Activated T-cell treated with anti-CD3 and anti-CD28 coated beads for 48 hours (primary cell): ENCODE measurements at regions not wholly inside any gene's neighbourhood (a gene's known extent, or its start where the extent isn't known, plus 50 kb on each side); places are given as distances from the start of the nearest gene placed in this dataset.

Source experiments
- DNase-seq: peaks from one replicate; pipeline ENCODE4 v3.0.0-alpha.2; 2020; ENCODE audit warnings: low read depth

DNA sequence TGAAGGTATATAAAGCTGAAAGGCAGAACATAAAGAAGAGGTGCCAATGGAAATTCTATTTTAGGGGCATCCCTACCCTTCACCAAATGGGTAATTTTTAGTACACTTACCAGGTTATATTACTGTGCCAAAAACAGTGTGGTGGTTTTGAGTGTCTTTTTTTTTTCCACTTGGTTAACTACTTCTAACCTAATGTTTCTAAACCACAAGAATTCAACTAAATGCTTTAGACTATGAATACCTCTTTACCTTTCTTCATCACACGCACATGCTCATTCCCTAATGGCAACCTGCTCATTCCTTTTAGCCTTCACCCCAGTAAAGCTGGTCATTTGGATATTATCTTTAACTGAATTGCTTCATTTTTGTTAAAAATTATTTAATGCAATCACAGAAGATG, 215.6 kb downstream of the PIK3R1 start:
- DNase-seq = no peak

DNA sequence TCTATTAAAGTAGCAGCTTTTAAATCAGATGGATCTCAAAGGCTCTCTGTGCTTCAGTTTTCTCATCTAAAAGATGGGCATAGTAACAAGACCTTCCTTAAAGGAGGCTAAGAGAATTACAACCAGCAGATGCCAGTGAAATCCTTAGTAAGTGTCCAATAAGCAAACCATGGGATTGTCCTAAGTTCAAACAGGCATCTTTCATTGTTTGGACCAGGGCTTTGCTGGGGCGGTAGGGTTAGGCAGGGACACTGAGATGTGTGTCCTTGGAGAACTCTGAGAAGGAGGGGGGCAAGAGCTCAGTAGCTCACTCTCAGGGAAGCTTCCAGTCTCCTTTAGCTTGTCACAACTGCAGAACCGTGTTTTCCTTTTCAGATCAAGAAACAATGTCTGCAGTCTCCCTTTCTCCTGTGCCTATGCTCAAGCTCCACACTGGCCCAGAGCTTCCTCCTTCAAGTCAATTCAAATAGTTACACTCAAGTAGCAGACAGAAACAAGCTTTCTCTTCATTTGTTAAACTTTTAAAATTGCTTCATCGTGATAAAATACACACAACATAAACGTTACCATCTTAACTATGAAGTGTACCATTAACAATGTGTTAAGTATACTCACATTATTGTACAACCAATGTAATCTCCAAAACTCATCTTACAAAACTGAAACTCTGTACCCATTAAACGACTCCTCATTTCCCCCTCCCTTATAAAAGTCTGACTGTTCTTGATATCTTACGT, 216.2 kb downstream of the PIK3R1 start:
- DNase-seq = no peak

DNA sequence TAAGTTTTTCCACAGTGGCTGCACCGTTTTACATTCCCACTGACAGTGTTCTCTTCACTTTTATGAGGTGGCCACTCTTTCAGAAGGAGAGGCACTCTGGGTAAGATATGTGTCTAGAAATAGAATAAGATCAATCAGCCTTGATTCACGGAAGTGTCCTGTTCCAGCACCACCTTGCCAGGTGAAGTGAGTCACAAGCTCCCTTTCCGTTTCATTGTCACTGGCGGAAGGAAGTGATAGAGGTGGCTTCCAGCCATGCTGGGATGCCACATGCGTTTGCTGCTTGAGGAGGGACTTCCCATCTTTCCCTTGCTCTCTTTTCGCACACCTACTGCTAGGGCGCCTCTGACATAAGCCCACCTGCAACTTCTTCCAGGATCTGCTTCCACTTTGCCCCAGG, 217.1 kb downstream of the PIK3R1 start:
- DNase-seq = no peak

DNA sequence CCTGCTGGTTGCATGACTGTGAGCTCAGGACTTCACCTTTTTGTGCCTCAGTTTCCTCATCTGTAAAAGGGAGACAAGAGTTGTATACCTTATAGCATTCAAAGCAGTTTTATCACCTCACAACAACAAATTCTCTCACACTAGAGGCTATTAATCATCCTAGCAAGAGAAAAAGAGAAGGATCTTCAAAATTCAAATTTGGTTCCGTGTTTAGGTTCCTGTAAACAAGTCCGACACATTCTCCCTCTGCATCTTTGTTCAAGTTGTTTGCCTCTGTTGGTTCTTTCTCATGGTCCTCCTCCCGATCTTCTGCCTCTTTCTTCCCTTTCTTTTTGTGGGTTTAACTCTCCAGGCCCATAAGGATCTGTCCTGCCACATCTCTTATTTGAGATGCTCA, 218.0 kb downstream of the PIK3R1 start:
- DNase-seq = no peak

DNA sequence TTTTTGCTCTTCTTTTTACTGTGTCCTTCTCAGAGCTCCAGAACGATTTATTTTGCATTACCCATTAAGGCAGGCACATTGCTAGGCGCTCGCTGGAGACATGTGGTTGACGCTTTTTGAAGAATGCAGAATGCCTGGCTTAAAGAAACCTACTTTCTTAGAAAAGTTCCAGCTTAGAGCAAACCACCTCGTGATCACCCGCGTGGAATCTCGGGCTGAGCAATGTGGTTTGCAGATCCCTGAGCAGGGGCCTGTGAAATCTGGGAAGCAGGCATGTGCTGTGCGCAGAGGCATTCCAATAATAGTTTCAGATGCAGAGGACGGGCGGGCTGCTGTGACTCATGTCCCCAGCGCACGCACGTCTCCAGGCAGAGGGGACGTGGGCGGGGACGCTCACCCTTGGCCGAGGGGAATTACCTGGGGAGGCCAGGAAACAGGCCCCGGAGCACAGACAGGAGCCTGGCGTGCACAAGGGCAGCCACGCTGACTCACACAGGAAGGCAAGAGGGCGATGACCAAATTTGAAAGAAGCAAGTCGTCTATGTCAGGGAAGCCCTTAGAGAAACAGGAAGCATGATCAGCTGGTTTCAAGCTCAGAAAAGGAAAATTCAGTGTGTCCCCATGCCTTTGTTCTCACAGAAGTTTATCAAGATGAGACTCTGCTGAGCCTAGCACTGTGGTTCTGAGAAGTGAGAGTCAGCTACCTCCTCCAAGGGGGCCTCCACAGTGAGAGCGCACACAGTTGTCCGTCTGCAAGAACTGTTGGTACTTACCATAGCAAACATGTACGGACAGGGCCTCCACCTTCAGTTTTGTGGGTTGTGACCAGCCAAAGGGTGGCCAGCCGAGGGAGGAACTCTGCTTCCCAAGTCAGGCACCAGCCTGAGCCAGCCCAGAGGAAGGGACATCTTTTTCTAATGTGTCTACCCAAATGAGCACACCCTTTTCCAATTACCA, 218.6 kb downstream of the PIK3R1 start:
- DNase-seq = peak; percentile 90

DNA sequence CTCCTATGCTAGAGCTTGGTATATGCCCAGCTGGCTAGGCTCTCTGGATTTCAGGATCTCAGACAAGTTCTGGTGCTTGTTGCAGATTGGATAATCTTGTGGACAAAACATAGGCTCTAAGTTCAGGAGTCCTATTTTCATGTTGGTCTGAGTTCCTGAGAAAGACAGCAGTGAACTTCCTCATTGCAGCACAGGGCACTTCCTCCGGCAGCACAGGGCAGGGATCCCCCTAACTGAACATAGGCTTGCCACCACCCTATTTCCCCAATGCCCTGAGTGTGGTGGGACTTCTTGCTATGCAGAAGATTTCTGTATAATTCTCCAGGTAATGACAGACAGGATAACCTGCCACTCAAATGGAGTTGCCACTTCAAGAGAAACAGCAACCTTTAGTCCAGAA, 220.1 kb downstream of the PIK3R1 start:
- no peak for DNase-seq

DNA sequence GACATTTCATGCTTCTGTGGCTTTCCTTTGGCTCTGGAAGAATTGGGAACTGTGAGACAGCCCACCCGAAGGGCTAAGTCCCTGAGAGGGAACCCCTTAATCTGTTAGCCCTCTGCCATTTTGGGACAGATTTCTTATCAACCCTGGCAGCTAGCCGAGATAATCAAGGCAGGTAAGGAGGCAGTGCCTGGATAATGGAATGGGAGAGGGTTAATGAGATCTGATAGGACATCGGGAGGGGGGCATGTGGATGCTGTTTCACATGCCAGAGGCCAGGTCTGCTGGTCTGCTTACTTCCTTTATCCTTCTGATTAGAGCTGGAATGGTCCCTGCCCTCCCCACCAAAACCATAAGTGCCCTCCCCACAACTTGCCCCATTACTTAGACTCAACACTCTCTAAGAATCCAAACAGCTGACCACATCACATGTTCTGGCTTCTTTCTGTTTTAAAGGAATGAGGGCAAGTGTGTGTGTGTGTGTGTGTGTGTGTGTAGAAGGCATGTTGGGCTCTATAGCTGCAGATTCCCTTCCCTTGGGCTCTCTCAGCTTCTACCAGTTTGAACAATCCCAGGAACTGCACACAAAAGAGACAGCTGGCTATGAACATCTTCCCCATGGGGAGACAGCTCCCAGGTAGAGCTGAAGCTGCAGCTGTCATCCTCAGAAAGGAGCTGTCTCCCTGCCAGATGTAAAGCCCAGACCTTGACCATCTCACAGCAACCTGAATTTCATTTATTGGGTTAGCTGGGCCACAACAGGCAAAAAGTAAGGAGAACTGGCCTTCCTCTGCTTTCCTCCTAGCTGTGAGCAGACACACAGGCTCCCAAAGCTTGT, 221.3 kb downstream of the PIK3R1 start:
- DNase-seq = no peak

DNA sequence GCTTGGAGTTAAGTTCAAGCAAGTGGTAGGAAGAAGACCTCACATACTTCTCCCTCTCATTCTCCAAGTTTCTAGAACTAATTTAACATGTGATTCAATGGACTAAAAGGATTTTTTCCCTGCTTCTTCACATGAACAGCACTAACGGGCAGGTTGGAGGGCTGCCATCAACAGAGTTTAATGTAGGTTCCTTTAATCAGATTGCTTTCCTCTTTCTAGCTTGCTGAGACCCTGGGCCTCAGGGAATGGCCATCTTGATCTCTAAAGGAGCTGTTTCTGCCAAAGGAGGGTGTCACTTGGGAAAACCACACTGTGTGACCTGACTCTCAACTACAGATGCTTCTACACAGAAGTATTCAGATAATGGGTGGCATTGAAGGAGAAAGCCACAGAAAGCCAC, 223.3 kb downstream of the PIK3R1 start:
- DNase-seq = no peak

DNA sequence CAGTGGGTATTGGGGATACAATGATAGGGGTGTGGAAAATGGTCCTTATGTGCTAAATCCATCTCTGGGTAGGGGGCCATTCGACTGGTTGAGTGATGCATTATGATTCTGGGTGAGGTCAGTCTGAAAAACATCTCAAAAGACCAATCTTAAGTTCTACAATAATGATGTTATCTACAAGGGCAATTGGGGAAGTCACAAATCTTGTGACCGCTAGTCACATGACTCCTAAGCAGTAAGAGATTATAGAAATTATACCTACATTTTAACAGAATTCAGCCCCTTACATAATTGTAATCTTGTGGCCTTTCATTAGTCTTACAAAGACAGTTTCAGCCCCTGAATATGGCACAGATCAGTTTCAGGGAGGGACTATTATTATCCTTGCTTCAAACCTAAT, 224.7 kb downstream of the PIK3R1 start:
- no peak for DNase-seq

DNA sequence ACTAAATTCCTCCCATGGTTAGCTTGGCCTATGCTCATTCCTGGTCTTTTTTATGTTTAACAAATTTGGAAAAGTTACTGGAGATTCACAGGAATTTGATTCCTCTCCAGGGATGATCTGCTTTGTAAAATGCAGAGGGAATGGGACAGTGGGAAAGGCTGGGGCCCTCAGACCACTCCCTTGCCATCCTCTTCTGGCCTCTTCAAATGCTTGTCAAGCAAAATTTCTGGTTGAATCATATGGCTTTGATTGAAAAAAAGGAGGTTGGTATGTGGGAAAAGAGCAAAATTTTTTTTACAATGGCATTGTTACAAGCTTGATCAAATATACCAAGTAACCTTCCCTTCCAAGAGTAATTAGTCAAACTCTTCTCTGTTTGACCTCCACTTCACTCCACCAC, 225.1 kb downstream of the PIK3R1 start:
- no peak for DNase-seq

DNA sequence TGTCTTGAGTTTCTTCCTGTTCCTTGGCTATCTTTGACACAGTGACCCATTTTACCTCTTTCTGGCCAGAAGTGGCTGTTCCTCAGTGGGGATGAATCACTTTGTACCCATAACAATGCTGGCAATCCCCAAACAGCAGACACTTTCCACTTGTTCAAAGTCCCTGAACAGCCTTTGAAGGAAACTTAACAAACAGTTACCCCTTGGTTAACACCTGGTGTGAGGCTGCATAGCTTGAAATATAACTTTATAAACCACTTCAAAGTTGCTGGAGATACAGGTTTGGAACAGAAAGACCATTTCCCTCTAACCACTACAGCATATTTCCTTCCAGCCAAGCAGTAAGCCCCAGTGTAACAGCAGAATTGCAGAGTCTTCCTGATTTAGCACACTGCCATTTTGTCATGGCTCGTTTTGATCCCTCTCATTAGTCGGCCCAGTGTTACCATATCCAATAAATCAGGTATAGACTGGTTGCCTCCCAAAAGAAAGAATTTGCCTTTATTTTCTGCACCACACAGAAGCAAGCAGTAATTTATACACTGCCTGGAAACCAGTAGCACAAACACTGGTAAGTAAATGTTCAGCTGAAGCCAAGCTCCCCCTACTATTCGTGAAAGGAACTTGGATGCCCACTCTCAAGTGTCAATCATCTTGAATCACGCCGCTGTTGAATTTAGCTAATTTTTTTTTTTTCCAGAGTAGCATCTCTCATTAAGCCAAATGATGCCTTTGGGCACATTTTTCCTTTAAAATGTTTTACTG, 225.9 kb downstream of the PIK3R1 start:
- no peak for DNase-seq

DNA sequence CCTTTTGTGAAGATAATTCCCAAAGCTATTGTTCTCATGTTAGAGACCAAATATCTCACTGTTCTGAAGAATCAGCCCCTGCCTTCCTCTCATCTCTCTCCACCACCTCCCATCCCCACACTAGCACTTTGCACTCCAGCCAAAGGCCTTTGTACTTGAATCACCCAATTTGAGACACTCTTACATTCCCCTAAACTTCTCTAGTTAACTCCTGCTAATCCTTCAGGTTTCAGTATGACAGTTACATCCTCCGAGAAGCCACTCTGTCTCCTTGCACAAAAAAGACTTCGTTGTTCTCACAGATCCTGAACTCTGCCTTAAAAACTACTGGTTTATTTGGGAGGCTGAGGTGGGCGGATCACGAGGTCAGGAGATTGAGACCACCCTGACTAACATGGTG, 227.5 kb downstream of the PIK3R1 start:
- no peak for DNase-seq

DNA sequence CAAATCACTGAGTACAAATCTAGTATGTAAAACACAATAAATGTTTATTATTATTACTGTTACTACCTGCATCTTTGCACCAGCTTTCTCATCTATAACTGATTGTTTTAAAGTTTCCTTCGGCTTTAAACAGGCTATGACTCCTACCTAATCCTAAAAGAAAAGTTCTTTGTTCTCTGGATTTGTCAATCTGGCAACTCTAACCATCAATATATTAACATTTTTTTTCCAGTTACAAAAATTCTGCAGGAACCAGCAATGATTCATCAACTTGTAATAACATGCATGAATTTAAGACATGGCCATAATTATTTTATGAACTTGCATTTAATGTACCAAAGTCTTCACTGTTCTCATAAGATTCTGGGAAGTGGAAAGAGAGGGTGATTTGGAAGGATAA, 228.5 kb downstream of the PIK3R1 start:
- DNase-seq = no peak

DNA sequence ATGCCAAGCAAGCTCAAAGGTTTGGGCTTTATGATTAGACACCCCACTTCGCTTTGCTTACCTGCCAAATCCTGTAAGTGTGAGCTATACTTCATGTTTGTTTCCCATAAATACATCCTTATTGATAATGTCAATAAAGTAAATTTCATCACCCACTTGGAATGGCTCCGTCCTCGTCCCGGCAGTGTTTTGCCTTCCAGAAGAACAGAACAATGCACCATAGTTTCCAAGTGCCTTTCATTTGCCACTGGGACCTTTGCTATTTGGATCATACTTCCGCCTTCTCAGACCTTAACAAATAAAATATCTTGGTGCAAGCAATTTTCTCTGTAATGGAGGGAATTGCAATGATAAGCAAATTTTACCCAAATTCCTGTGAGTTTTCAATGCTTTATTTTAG, 229.3 kb downstream of the PIK3R1 start:
- DNase-seq = no peak

DNA sequence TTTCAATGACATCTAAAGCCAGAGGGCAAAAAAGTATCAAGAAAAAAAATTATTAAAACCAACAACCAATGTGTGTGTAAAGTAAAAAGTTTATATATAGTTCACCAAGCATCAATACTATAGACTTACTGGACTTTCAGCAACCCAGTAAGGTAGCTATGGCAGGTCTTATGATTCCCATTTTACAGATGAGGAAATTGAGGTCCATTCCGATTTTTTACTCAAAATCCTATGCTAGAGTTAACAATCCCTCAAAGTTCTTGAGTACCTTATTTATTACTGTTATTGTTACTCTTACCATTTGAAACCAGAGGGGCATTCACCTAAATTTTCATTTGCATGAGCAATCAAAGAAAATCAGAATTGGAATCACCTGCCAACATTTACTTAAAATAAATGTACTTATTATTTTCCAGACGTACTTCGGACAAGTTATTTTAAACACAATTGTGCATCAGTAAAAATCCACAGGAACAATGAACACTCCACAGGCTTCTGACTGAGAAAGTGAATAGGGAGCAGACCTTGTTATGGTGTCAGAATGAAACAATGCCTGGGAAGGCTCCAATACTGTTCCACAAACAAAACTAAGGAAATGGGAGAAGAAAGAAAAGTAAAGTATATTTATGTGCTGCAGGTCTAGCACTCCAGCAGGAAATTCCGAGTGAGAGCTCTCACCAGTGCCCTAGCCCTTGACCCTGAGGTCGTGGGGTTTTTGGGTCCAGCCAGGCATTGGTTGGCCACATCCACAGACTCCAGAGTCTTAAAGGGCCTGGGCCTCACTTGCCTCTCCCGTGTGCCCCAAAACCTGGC, 229.9 kb downstream of the PIK3R1 start:
- no peak for DNase-seq

DNA sequence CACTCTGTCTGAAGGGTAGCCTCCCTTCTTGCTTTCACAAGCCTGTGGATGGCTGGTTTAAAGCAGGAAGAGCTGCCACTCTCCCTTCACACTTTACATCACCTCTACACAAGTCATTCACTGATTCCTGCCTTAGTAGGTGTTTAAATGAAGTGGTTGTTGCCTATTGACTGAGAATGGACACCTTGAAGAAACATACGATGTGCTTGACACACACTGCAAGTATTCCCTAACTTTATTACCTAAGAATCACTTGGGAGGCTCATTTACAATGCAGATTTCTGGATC, 230.5 kb downstream of the PIK3R1 start:
- no peak for DNase-seq

DNA sequence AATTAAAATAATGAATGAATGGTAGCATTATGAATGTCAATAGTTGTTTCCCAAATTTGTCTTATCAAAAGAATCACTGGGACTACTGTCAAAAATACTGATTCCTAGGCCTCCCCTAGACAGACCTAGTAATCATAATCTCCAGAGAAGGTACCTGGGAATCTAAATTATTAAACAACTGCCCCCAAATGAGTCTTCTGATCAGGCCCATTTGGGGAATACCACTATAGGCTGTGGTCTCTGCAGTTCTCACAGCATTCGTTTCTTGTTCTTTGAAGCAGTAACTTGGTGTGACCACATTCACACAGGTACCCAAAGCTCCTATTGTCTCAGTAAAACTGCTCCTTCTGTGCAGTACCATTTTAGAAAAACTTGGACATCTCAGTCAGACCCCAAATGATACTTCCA, 230.9 kb downstream of the PIK3R1 start:
- DNase-seq = no peak

DNA sequence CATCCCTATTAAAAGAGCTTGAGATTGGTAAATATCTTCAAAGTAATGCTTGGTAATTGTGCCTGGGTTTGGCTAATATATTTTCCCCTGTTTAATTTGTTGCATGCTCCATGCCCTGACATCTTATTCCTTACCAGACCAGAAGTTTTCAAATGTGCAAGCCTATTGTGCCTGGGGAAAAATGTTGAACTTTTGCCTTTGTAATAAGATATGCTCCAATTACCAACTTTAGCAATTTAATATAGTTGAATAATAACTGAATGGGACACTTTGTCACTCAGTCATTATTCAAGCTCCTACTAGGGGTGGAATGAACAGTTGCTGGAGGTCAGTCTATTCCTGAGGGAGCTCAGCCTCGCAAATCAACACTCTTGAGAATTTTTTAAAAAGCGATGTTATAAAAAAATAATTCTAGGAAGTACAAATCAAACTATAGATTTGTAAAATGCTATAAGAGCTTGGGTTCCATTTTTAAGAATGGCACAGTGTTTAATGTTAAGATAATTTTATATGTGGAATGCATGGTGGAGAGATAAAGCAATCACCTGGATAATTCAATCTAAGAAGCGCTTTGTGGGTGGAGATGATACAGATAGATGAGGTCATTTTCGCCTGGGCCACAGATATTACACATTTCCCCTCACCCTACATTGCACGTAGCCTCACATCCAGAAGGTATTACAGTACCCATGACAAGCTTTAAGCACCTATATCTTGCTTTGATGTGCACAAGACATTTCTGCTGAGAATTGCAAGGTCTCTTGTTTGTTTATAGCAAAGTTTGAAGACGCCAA, 231.8 kb downstream of the PIK3R1 start:
- DNase-seq = no peak

DNA sequence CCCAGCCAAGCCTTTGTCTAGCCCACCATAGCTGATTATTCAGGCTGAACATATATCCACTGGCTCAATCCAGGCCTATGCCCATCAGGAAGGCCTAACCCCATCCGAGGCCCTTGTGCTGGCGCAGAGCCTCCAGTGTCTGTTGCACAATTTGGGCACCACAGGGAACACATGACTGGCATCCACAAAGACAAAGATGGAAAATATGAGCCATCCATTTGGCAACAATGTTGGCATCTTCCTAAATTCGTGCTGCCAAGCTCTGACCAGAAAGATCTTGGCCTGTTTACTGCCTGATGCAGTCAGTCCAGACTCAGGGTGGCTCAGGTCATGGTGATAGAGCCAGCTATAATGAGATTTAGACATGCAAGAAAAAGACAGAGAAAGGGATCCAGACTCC, 233.8 kb downstream of the PIK3R1 start:
- DNase-seq = no peak

DNA sequence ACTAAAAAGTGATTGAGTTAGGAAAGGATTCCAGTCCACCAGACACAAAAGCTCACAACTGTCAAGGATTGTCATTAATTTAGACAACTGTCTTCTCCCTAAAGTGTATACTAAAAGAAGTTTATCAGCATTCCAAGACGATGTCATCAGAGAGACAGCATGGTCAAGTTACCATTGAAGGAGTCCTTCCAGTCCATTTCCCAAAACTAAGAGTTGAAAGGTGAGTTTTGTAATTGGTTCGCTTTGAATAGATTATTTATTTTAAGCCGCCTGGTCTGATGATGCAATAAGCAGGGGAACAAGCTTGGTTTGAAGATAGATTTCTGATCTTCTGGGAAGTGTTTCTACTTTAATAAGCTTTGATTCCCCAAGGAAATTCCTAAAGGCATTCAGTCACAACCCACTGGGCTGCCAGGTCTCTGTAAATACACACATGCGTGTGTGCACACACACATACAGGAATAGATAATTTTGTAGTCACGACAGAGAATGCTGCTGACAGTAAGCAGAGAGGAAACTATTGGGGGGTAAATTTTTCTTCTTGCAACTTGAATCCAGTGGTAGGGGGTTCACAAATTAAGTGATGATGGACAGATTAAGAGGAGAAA, 234.8 kb downstream of the PIK3R1 start:
- DNase-seq = no peak
